Nephron progenitor cell (in vitro differentiated cells): ENCODE measurements at regions not wholly inside any gene's neighbourhood (a gene's known extent, or its start where the extent isn't known, plus 50 kb on each side); places are given as distances from the start of the nearest gene placed in this dataset.

Experiments used
- DNase-seq: peaks from one replicate; pipeline ENCODE4 v3.0.0; 2021
- H3K27ac Mint-ChIP-seq: 2 replicates; pipeline ENCODE4 v1.8.0; 2021; ENCODE audit warnings: mild to moderate bottlenecking, moderate library complexity, mixed read lengths
- H3K27me3 Mint-ChIP-seq: 2 replicates; pipeline ENCODE4 v1.8.0; 2021; ENCODE audit warnings: mild to moderate bottlenecking, low read depth, mixed read lengths; ENCODE audit not compliant: poor library complexity
- H3K36me3 Mint-ChIP-seq: 2 replicates; pipeline ENCODE4 v1.8.0; 2021; ENCODE audit warnings: low read depth, mixed read lengths
- H3K4me1 Mint-ChIP-seq: 2 replicates; pipeline ENCODE4 v1.8.0; 2021; ENCODE audit warnings: mixed read lengths
- H3K4me3 Mint-ChIP-seq: 2 replicates; pipeline ENCODE4 v1.8.0; 2021; ENCODE audit warnings: mild to moderate bottlenecking, moderate library complexity, mixed read lengths
- H3K9me3 Mint-ChIP-seq: 2 replicates; pipeline ENCODE4 v1.8.0; 2021; ENCODE audit warnings: mild to moderate bottlenecking, moderate library complexity, mixed read lengths
- CTCF ChIP-seq: fragments of 200-600 bp; sonication (generic); IDR thresholded peaks from 2 replicates; pipeline ENCODE4 v1.5.0; 2021; ENCODE audit warnings: antibody characterized with exemption

GRCh38 chr2:140027966-140028365 lies 1247.8 kb upstream of the NXPH2 start:
- no peak for DNase-seq
- no peak for TF ChIP-seq CTCF
- Mint-ChIP-seq H3K27ac (no peak overlapping the region), H3K4me3 (no peak overlapping the region), H3K4me1 (no peaks in the 10 kb centered on the region), H3K9me3 (no peaks in the 10 kb centered on the region), H3K27me3 (peaks cover 5% of the 10 kb centered on the region), H3K36me3 (no peaks in the 10 kb centered on the region)

GRCh38 chr2:140027320-140027719 lies 1247.1 kb upstream of the NXPH2 start:
- H3K4me1 Mint-ChIP-seq = no peaks in the 10 kb centered on the region
- peaks cover 5% of the 10 kb centered on the region for H3K27me3 Mint-ChIP-seq
- H3K36me3 Mint-ChIP-seq = no peaks in the 10 kb centered on the region
- no peak overlapping the region for H3K27ac Mint-ChIP-seq
- no peaks in the 10 kb centered on the region for H3K9me3 Mint-ChIP-seq
- TF ChIP-seq CTCF = no peak
- no peak for DNase-seq
- H3K4me3 Mint-ChIP-seq = no peak overlapping the region

- TF ChIP-seq CTCF = no peak
- Mint-ChIP-seq H3K4me1 (no peaks in the 10 kb centered on the region), H3K4me3 (no peak overlapping the region), H3K27me3 (peaks cover 3% of the 10 kb centered on the region), H3K27ac (no peak overlapping the region), H3K36me3 (no peaks in the 10 kb centered on the region), H3K9me3 (no peaks in the 10 kb centered on the region)
- no peak for DNase-seq
Measured at GRCh38 chr2:140023291-140023690, 1243.1 kb upstream of the NXPH2 start.

- no peaks in the 10 kb centered on the region for H3K9me3 Mint-ChIP-seq
Measured at GRCh38 chr2:140018541-140018940, 1238.4 kb upstream of the NXPH2 start.

GRCh38 chr2:140014204-140014546 lies 1234.0 kb upstream of the NXPH2 start:
- H3K4me3 Mint-ChIP-seq = no peak overlapping the region
- H3K27me3 Mint-ChIP-seq = no peaks in the 10 kb centered on the region
- no peaks in the 10 kb centered on the region for H3K36me3 Mint-ChIP-seq
- H3K27ac Mint-ChIP-seq = no peak overlapping the region
- no peaks in the 10 kb centered on the region for H3K4me1 Mint-ChIP-seq
- DNase-seq = no peak
- H3K9me3 Mint-ChIP-seq = no peaks in the 10 kb centered on the region
- no peak for TF ChIP-seq CTCF

More at GRCh38 chr2:140018541-140018940, 1238.4 kb upstream of the NXPH2 start:
- H3K27me3 Mint-ChIP-seq = no peaks in the 10 kb centered on the region
- DNase-seq = no peak
- H3K4me3 Mint-ChIP-seq = no peak overlapping the region
- no peak overlapping the region for H3K27ac Mint-ChIP-seq
- H3K36me3 Mint-ChIP-seq = no peaks in the 10 kb centered on the region
- TF ChIP-seq CTCF = no peak
- H3K4me1 Mint-ChIP-seq = no peaks in the 10 kb centered on the region

- H3K27me3 Mint-ChIP-seq = no peaks in the 10 kb centered on the region
- H3K27ac Mint-ChIP-seq = no peak overlapping the region
- no peaks in the 10 kb centered on the region for H3K9me3 Mint-ChIP-seq
- H3K4me1 Mint-ChIP-seq = no peaks in the 10 kb centered on the region
- DNase-seq = no peak
- no peaks in the 10 kb centered on the region for H3K36me3 Mint-ChIP-seq
- TF ChIP-seq CTCF = no peak
- no peak overlapping the region for H3K4me3 Mint-ChIP-seq
Measured at GRCh38 chr2:140013545-140014203, 1233.5 kb upstream of the NXPH2 start.
